Vagina (tissue), 2 donors: ENCODE measurements at regions not wholly inside any gene's neighbourhood (a gene's known extent, or its start where the extent isn't known, plus 50 kb on each side); places are given as distances from the start of the nearest gene placed in this dataset.

Experiments
- CTCF ChIP-seq, 3 experiments: fragments of 450-650 bp in 2 of 3; fragments of 200-600 bp in 1 of 3; sonication (generic) in 1 of 3; IDR thresholded peaks; one replicate each; pipeline ENCODE4 v1.5.1; 2017 to 2019; ENCODE audit warnings: antibody characterized with exemption in 3 of 3, mild to moderate bottlenecking in 2 of 3, moderate library complexity in 2 of 3
- POLR2A ChIP-seq, 2 donors: fragments of 450-650 bp; IDR thresholded peaks; one replicate each; pipeline ENCODE4 v1.6.1; 2017; ENCODE audit warnings: antibody characterized with exemption in 2 of 2, mild to moderate bottlenecking in 2 of 2, moderate library complexity in 2 of 2

GRCh38 chr13:59276436-59276835 lies 887.3 kb downstream of the DIAPH3 start:
- TF ChIP-seq POLR2A (IDR thresholded peaks at IDR 0.05) (no peak), CTCF (IDR thresholded peaks at IDR 0.05) (no peak)
